ENCODE measurements at regions not wholly inside any gene's neighbourhood (a gene's known extent, or its start where the extent isn't known, plus 50 kb on each side); places are given as distances from the start of the nearest gene placed in this dataset.

GRCh38 chr7:115869801-115870200 is 160.8 kb downstream of the TFEC start:
- TF ChIP-seq, protein P1, sequence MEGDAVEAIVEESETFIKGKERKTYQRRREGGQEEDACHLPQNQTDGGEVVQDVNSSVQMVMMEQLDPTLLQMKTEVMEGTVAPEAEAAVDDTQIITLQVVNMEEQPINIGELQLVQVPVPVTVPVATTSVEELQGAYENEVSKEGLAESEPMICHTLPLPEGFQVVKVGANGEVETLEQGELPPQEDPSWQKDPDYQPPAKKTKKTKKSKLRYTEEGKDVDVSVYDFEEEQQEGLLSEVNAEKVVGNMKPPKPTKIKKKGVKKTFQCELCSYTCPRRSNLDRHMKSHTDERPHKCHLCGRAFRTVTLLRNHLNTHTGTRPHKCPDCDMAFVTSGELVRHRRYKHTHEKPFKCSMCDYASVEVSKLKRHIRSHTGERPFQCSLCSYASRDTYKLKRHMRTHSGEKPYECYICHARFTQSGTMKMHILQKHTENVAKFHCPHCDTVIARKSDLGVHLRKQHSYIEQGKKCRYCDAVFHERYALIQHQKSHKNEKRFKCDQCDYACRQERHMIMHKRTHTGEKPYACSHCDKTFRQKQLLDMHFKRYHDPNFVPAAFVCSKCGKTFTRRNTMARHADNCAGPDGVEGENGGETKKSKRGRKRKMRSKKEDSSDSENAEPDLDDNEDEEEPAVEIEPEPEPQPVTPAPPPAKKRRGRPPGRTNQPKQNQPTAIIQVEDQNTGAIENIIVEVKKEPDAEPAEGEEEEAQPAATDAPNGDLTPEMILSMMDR (conservative IDR thresholded peaks at IDR 0.05; ENCODE audit: low read length) = no peak
- TF ChIP-seq EZH2phosphoT487 (IDR thresholded peaks at IDR 0.05; ENCODE audit: borderline replicate concordance, low read depth, low read length) = no peak
